ENCODE measurements at regions not wholly inside any gene's neighbourhood (a gene's known extent, or its start where the extent isn't known, plus 50 kb on each side); places are given as distances from the start of the nearest gene placed in this dataset.

- no peak for TF ChIP-seq CREB1 (IDR thresholded peaks at IDR 0.05)
- no peak for TF ChIP-seq RAD21 (IDR thresholded peaks at IDR 0.05 in 1 of 2, conservative IDR thresholded peaks at IDR 0.05 in 1 of 2; ENCODE audit: low read depth in 2 of 2, low read length in 2 of 2)
- no peak for TF ChIP-seq SP1 (IDR thresholded peaks at IDR 0.05; ENCODE audit: low read depth, low read length)
- no peak for TF ChIP-seq CEBPB (IDR thresholded peaks at IDR 0.05; ENCODE audit: low read depth, low read length)
- no peak for TF ChIP-seq CBX5 (IDR thresholded peaks at IDR 0.05; ENCODE audit: low read depth, low read length)
- TF ChIP-seq ATF2 (IDR thresholded peaks at IDR 0.05; ENCODE audit: low read length) = no peak
Observed at GRCh38 chr5:123755653-123756317, 243.8 kb downstream of the CSNK1G3 start (continued).

All from H1 (cell line).